Prostate gland (tissue), 2 donors: ENCODE measurements at regions not wholly inside any gene's neighbourhood (a gene's known extent, or its start where the extent isn't known, plus 50 kb on each side); places are given as distances from the start of the nearest gene placed in this dataset.

Experiments used
- DNase-seq: peaks from one replicate; pipeline ENCODE4 v3.0.0-alpha.2; 2019; ENCODE audit warnings: low spot score
- H3K27ac ChIP-seq, 2 donors: fragments of 200-600 bp; sonication (generic); 2 replicates each; pipeline ENCODE4 v1.5.1; 2017 to 2019
- H3K27me3 ChIP-seq: fragments of 200-600 bp; sonication (generic); replicated peaks from 2 replicates; pipeline ENCODE4 v1.5.1; 2019; ENCODE audit not compliant: insufficient read depth
- H3K36me3 ChIP-seq, 2 donors: fragments of 200-600 bp; sonication (generic); 1 replicate in 1 of 2; 2 replicates in 1 of 2; pipeline versions ENCODE4 v1.5.1 to v1.8.1; 2017 to 2019
- H3K4me1 ChIP-seq: fragments of 200-600 bp; sonication (generic); replicated peaks from 2 replicates; pipeline ENCODE4 v1.5.1; 2019
- H3K4me3 ChIP-seq, 2 donors: fragments of 200-600 bp; sonication (generic); 2 replicates each; pipeline ENCODE4 v1.5.1; 2017 to 2019
- H3K9me3 ChIP-seq: fragments of 200-600 bp; sonication (generic); 2 replicates; pipeline ENCODE4 v1.5.1; 2017
- POLR2A ChIP-seq: fragments of 450-650 bp; IDR thresholded peaks from one replicate; pipeline ENCODE4 v1.6.1; 2016; ENCODE audit warnings: antibody characterized with exemption, mild to moderate bottlenecking
- POLR2AphosphoS5 ChIP-seq: sonication (generic); formaldehyde crosslinking; IDR thresholded peaks from one replicate; pipeline ENCODE4 v1.6.1; 2017; ENCODE audit warnings: antibody characterized with exemption
- WGBS: methylation state at CpG from one replicate; pipeline ENCODE4 v1.1.5; 2018; 5-methylcytosine and 5-hydroxymethylcytosine counted together
- intact Hi-C: fragments of 100-400 bp; cut with DNase I; formaldehyde crosslinking; loops from one replicate; pipeline ENCODE4 v1.14.2; 2022
- TF ChIP-seq, protein P1 (sequence below), 4 experiments: fragments of 200-600 bp in 2 of 4; fragments of 450-650 bp in 2 of 4; sonication (generic) in 2 of 4; IDR thresholded peaks; 1 replicate in 3 of 4; 2 replicates in 1 of 4; pipeline ENCODE4 v1.5.1; 2016 to 2019; ENCODE audit warnings: antibody characterized with exemption in 4 of 4, mild to moderate bottlenecking in 2 of 4, moderate library complexity in 2 of 4

DNA sequence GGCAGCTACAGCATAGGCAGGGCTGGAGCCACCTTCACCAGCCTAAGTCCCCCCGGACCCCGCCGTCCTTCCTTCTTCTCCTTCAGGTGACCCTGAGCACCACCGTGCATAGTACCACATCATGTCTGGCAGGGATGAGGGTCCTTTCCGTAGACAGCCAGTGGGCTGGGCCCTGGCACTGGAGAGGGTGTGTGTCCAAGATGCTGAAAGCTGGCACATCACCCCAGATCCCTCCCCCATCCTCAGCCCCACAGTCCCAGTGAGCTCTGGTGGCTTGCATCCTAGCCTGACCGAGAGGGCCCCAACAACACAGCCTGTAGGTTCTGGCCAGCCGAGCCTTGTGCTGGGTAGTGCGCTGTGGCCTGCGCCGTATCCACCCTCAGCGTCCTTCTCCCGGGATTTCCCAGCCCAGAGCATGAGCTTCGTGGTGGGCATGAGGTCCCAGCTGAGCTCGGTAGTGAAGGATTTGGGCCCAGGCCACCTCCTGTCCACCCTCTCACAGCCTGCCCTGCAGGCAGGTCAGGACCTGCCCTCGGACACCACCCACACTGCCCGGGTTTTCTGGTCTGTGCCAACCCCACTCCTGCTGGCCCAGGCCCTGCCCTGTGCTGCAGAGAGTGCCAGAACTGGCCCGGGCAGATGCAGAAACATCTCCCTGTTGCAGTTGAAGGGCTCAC is 1124.3 kb downstream of the BRD1 start:
- DNase-seq, result no peak
- Histone ChIP-seq H3K27ac (no peak overlapping the region), H3K27me3 (no peaks in the 10 kb centered on the region), H3K36me3 (no peaks in the 10 kb centered on the region), H3K9me3 (no peaks in the 10 kb centered on the region), H3K4me1 (no peaks in the 10 kb centered on the region), H3K4me3 (no peak overlapping the region)
- intact Hi-C loops, result no loop called here
- TF ChIP-seq POLR2A (no peak), POLR2AphosphoS5 (no peak)
- TF ChIP-seq, protein P1, sequence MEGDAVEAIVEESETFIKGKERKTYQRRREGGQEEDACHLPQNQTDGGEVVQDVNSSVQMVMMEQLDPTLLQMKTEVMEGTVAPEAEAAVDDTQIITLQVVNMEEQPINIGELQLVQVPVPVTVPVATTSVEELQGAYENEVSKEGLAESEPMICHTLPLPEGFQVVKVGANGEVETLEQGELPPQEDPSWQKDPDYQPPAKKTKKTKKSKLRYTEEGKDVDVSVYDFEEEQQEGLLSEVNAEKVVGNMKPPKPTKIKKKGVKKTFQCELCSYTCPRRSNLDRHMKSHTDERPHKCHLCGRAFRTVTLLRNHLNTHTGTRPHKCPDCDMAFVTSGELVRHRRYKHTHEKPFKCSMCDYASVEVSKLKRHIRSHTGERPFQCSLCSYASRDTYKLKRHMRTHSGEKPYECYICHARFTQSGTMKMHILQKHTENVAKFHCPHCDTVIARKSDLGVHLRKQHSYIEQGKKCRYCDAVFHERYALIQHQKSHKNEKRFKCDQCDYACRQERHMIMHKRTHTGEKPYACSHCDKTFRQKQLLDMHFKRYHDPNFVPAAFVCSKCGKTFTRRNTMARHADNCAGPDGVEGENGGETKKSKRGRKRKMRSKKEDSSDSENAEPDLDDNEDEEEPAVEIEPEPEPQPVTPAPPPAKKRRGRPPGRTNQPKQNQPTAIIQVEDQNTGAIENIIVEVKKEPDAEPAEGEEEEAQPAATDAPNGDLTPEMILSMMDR (IDR thresholded peaks at IDR 0.05), result no peak
- WGBS, result 88% methylated on average over 10 of the region's 17 CpGs

DNA sequence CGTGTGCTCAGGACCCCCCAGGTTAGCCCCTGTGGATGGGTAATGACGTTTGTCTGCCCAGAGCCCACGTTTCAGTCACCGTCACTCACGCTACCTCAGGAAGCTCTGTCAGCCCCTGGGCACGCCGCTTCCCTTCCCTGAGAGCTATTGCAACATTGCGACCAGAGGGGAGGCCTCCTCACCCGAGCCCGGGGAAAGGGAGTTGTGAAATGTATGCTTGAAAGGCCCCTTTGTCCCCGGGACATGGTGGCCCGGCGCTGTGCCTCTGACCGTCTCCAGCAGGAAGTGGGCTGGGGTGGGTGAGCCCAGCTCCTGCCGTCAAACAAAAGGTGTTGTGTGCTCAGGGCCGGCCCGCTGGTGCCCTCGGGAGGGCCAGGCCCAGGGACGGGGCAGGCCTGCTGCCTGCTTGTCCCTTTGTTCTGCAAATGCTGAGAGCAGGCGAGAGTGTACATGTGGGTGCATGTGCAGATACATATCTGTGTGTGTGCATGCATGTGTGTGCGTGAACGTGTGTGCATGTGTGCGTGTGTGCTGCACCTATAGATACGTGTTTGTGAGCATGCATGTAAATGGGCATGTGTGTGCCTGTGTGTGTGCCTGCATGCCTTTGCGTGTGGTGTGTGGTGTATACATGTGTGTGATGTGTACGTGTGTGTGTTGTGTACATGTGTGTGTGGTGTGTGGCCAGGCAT is 1125.0 kb downstream of the BRD1 start:
- intact Hi-C loops, result no loop called here
- H3K4me1 ChIP-seq, result no peaks in the 10 kb centered on the region
- no peaks in the 10 kb centered on the region for H3K36me3 ChIP-seq

DNA sequence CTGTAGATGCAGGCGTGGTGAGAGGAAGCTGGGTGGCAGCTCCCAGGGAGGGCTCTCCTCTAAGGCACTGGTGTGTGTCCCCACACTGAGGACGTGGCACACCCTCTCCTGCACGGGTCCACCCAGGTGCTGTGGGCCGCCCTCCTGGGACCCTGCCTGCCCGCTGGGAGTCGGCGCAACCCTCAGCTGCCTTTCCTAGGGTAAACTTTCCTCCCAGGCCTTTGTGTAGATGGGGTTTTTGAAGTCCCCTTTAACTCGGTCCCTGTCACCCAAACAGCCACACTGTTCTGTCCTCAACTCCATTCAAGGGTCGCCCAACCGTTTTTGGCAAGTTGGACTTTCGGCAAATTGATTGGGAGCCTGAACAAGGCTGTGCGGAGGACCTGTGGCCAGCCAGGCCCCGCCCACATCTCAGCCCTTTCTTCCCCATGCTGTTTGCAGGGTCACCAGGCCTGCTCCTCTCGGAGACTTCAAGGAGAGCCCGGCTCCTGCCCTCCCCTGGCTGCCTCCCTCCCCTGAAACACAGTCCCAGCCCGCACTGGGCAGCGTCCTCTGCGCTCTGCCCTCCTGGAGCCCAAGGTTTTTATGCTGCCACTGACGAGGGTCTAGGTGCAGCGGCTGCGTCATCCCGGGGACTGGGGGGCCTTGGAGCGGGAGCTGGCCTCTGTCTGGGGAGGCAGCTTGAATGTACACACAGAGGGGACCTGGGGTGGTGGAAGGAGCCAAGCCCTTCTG is 1126.2 kb downstream of the BRD1 start:
- Histone ChIP-seq H3K27me3 (no peaks in the 10 kb centered on the region), H3K4me1 (no peaks in the 10 kb centered on the region), H3K27ac (no peak overlapping the region), H3K36me3 (no peaks in the 10 kb centered on the region), H3K9me3 (no peaks in the 10 kb centered on the region), H3K4me3 (no peak overlapping the region)
- TF ChIP-seq, protein P1 (IDR thresholded peaks at IDR 0.05), result no peak
- TF ChIP-seq POLR2AphosphoS5, result no peak
- WGBS, result 93% methylated on average over 23 of the region's 23 CpGs
- no peak for DNase-seq
- intact Hi-C loops, result no loop called here

More for the DNA sequence above, 1125.0 kb downstream of the BRD1 start:
- H3K4me3 ChIP-seq, result no peak overlapping the region
- DNase-seq, result no peak
- TF ChIP-seq POLR2AphosphoS5 (no peak), POLR2A (no peak)
- TF ChIP-seq, protein P1 (IDR thresholded peaks at IDR 0.05), result no peak
- no peak overlapping the region for H3K27ac ChIP-seq
- H3K27me3 ChIP-seq, result no peaks in the 10 kb centered on the region
- 64% methylated on average over 26 of the region's 26 CpGs for WGBS
- H3K9me3 ChIP-seq, result no peaks in the 10 kb centered on the region

DNA sequence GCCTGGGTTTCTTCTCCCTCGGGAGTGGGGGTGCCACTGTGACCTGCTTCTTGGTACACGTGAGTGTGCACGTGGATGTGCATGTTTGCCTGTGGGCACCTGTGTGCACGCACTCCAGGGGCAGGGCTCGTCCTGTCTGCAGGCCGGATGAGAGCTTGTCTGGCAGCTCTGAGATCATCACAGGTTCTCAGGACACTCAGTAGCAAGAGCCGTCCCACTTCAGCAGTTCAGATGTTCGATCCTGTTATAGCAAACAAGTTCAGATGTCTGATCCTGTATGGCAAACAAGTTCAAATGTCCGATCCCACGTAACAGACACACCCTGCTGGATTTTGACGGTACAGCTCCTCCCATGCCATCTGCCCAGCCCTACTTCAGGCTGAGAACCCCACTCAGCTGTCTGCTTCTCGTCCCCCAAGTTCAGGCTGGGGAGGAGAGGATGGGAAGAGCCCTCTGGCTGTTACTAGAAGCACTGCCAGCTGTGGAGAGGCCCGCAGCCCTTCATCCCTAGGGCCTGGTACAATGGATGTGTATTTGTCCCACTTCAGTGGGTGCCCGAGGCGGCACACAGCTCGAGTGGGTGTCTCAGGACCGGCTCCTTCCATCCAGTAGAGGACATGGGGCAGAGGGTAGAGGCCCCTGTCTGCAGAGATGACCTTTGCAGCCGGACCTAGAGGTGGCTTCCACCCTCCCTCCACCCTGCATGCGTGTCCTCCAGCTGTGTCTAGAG is 1126.9 kb downstream of the BRD1 start:
- TF ChIP-seq POLR2A (no peak), POLR2AphosphoS5 (no peak)
- TF ChIP-seq, protein P1 (IDR thresholded peaks at IDR 0.05), result no peak
- H3K9me3 ChIP-seq, result no peaks in the 10 kb centered on the region
- 79% methylated on average over 19 of the region's 19 CpGs for WGBS
- no peaks in the 10 kb centered on the region for H3K27me3 ChIP-seq
- intact Hi-C loops, result no loop called here
- H3K4me3 ChIP-seq, result no peak overlapping the region
- H3K27ac ChIP-seq, result no peak overlapping the region
- no peak for DNase-seq
- no peaks in the 10 kb centered on the region for H3K4me1 ChIP-seq
- H3K36me3 ChIP-seq, result no peaks in the 10 kb centered on the region
